Pulmonary artery endothelial cell (primary cell): ENCODE measurements at regions not wholly inside any gene's neighbourhood (a gene's known extent, or its start where the extent isn't known, plus 50 kb on each side); places are given as distances from the start of the nearest gene placed in this dataset.
"Not testable (repeated sequence)": the region's sequence is repeated elsewhere in the genome, so short reads cannot be mapped to it uniquely, and the experiment has no call there.

Experiments used
- DNase-seq: peaks from one replicate; pipeline ENCODE4 v3.0.0-alpha.2; 2011; ENCODE audit warnings: low read depth, low spot score

DNA sequence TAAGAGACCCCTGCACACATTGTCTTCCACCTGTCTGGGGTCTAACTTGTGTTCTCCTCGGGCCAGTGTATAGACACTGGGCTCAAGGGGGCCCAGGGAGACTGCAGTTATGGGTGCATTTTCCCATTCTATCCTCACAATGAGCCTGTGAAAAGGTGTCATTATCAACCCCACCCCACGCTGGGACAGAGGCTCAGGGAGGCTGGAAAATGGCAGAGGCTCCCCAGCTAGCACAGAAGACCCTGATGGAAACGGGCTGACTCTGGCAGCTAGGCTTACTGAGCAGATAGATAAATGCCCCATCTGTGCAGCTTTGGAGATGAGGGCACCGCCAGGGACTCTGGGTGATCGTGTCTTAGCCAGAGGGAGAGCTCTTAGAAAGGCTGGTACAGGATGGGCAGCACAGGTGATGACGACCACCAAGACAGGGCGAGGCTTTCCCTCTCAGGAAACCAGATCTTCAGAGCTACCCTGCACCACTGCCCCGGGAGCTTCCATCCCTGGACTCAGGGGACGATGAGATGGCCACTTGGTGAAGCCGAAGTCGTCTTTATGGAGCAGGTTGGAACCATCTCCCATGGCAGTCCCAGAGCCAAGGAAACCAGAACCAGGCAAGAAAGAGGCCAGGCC is 58.2 kb upstream of the CHST15 start:
- DNase-seq = no peak

DNA sequence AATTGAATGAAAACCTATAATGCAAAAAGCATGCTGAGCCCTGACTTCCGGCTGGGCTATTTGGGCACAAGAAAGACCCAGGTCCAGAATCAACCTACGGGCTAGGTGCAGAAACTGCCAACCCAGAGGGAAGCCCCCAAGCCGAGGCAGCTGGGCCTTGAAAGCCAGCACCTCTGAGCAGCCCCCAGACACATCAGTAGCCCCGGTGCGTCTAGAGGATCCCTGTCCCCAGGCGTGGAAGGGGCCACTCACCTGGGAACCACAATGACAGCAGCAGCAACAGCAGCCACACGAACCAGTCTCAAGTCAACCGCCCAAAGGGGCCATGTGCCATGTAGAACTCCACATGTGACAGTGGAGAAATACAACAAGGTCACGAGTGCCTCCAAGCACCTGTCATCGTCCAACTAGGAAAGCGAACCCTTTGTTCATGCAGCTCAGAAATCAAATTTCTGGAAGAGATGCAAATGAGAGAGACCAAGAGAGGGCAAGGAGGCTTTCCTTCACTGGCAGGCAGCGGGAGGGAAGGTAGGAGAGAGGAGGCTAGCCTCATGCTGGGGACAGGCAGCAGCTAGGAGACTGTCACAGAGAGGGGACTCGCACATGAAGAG is 57.5 kb upstream of the CHST15 start:
- DNase-seq = no peak

- no peak for DNase-seq
These were observed 56.9 kb upstream of the CHST15 start for GRCh38 chr10:124150189-124150806.

DNA sequence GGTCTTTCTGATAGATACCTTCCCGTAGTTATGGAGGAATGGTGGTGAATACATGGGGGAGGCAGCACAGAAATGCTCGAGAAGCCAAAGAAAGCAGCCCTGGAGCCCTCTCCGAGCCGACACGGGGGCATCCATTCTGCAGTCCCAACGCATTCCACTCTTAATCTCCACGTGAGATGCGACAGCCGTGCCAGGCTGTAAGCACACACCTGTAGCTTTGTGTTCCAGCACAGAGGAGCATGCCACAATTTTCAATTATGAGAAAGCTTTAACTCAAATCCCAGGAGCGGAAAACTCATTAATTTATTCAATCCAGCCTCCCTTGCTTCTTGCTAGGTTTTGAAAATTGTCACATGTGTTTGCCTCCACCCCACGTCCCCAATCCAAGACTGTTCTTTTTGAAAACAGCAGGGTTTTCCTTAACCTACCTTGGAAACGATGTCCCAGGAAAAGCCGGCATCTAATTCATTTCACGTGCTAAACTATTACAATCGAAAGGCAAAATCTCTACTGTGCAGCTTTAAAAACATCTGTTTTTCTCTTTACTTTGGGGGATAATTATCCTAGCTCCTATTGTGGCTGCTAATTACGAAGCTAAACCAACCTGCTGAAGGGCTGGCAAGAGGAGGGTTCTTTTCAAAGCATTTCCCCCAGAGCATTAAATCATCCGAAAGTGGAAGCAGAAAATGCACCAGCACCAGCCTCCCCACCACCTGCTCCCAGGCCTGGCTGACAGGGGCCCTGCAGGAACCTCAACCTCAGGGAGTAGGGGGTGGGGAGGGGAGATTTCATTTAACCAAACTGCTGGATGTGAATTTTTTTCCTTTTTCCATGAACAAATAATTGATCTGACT is 56.0 kb upstream of the CHST15 start:
- DNase-seq = no peak

DNA sequence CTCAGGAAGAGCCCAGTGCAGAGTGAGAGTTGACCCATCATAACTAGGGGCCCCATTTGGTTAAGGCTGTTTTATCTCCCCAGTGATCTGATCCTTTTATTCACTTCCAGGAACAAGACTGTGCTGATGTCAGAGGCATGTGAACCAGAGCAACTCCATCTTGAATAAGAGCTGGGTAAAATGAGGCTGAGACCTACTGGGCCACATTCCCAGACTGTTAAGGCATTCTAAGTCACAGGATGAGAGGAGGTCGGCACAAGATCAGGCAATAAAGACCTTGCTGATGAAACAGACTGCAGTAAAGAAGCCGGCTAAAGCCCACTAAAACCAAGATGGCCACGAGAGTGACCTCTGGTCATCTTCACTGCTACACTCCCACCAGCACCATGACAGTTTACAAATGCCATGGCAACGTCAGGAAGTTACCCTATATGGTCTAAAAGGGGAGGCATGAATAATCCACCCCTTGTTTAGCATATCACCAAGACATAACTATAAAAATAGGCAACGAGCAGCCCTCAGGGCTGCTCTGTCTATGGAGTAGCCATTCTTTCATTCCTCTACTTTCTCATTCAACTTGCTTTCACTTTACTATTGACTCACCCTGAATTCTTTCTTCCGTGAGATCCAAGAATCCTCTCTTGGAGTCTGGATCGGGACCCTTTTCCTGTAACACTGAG is 55.3 kb upstream of the CHST15 start:
- not testable (repeated sequence) for DNase-seq

DNA sequence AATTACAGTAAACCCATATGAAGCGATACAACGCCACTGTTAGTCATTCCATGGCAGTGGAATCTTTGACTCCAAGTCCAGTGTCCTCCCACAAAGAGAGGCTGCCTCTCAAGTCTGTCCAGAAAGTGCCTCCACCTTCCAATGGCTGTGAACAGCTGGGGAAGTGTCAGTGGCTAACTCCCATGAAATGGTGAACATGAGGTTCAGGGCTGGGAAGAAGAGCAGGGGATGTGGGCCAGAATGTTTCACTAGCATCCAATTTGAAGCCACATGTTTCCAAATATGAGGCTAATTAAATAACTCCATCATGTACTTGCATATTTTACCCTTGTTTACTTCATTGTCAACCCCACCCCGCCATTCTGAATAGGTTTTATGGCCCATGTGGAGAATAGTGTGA is 53.1 kb upstream of the CHST15 start:
- no peak for DNase-seq

- no peak for DNase-seq
These were observed 51.9 kb upstream of the CHST15 start for GRCh38 chr10:124145109-124145870.

DNA sequence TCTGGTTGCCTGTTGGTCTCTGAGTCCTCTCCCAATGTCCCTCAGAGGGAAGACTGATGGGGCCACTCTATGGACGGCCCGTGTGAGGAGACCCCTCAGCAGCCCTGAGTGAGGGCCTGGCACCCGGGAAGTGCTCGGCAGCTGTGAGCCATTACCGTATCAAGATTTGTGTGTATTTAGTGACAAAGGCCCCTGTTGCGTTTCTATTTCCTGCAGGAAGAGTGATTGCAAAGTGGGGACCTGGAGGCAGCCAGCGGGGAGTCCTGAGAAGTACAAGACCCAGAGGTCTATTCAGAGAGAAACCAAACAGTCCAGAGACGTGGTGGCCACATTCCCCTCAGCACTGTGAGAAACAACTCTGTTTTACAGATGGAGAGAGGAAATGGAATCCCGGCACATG is 51.1 kb upstream of the CHST15 start:
- no peak for DNase-seq

DNA sequence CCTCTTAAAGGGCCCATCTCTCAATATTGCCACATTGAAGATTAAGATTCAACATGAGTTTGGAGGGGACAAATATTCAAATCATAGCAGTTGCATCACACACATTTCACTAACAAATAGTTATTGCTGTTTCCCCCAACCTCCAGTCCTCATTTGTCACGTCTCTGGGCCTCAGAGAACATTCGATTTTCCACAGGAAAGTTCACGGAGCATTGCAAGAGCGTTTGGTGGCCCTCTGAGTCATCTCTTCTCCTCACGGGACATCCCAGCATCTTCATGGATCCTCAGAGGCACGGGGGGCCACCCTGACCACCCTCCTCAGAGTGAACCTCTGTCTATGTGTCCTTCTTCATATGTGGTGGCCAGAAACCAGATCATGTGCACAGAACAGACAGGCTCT is 50.3 kb upstream of the CHST15 start:
- DNase-seq = no peak
